ENCODE measurements at regions not wholly inside any gene's neighbourhood (a gene's known extent, or its start where the extent isn't known, plus 50 kb on each side); places are given as distances from the start of the nearest gene placed in this dataset.

DNA sequence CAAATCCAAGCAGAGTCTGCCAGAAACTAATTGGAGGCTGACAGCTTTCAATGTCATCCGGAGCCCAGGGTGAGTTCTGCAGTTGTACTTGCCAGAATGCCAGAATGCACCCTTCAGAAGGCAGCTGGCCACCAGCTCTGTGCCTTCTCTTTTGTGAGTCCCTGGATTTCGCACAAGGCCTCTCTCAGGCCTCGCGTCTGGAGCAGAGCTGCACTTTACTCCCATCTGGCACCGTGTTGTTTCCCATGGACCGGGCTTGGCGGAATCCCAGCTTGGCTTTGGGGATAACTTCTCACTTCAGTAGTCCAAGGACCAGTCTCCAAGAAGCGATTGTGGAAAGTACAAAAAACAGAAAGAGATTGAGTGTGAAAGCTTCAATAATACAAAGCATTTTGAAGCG lies 451.3 kb upstream of the KIRREL3 start:
- DNase-seq, result no peak

DNA sequence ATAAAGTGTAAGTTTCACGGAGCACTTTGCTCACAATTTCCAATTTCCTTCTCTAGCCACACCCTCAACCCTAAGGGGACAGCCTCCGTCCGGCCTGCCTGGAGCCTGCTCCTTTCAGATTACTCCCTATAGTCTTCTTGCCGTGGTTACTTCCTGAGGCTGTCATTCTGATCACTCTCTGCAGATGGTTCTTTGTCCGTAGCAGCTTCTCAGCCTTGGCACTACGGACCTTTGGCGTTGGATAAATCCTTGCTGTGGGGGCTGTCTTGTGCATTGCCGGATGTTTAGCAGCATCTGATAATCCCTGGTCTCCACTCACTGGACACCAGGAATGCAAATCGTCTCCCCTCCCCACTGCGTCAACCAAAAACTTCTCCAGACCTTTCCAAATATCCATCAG lies 447.5 kb upstream of the KIRREL3 start:
- no peak for DNase-seq

DNA sequence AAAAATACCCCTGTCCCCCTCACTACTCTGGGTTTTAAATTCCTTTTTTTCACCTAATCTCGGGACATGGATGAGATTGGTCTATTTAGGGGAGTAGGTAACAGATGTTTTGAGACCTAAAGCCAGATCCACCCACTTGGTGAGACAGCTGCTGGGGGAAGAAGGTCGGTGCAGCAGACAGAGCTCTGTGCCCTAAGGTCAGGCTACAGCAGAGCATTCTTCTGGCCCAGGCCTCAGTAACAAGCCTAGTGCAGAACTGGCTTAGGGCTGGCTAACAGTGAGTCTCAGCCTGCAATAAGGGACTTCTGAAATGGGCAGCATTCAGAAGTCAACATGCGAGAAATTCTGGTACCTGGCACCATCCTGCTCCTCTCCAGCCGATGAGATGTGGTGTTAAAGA lies 444.9 kb upstream of the KIRREL3 start:
- DNase-seq, result no peak

GRCh38 chr11:127443297-127443696 lies 442.7 kb upstream of the KIRREL3 start:
- no peak for DNase-seq

DNA sequence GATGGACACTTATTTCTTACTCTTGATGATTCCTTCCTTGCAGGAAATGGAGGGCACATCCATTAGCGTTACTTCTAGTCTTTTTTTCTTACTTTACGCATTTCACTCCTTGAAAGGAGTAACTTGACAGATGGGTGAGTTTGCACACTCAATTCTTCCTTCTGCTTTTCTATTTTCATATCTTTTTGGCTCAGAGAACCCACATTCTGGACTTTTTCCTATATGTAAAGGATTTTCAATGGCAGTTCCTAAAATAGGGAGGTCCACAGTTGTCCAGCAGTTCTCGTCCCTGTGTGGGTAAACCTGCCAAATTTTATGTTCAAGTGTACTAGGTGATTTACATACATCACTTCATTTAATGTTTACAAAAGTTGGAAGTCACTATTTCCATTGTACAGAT lies 440.0 kb upstream of the KIRREL3 start:
- no peak for DNase-seq

- no peak for DNase-seq
Measured at GRCh38 chr11:127425281-127425680, 424.7 kb upstream of the KIRREL3 start.

DNA sequence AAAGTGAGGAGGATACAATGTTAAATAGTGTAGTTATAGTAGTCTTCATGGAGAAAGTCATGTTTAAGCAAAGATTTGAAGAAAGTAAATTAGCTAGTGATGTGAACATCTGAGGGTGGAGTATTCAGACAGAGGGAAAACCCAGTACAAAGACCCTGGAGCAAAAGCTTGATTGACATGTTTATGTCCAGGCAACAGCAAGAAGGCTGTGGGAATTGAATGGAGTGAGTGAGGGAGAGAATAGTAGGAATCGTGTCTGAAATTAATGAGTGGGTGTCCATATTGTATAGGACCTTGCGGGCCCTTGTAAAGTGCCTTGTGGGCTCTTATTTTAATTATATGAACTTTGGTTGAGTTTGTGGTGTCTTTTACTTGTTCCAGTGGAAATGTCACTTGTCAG lies 424.1 kb upstream of the KIRREL3 start:
- DNase-seq, result no peak

- DNase-seq, result no peak
Measured at GRCh38 chr11:127420139-127420538, 419.6 kb upstream of the KIRREL3 start.

GRCh38 chr11:127412722-127413380 lies 412.3 kb upstream of the KIRREL3 start:
- DNase-seq, result no peak

GRCh38 chr11:127412234-127412633 lies 411.7 kb upstream of the KIRREL3 start:
- DNase-seq, result no peak

GRCh38 chr11:127411283-127411682 lies 410.7 kb upstream of the KIRREL3 start:
- no peak for DNase-seq

DNA sequence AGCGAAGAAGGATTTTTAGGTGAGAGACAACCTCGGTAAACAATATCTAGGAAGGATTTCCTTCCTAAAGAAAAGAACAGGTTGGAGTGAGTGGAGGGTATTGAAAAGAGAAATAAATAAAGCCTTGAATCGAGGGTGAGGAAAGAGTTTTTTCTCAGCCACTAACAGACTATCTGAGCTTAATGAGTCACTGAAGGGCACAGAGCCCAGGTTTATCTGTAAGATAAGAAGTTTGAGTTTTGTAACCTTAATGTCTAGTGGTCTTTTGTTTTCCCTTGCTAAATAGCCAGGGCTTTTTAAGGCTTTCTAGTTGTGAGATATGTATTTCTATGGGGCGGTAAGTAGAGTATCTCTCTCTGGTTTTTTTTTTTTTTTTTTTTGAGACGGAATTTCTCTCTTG lies 394.5 kb upstream of the KIRREL3 start:
- no peak for DNase-seq

DNA sequence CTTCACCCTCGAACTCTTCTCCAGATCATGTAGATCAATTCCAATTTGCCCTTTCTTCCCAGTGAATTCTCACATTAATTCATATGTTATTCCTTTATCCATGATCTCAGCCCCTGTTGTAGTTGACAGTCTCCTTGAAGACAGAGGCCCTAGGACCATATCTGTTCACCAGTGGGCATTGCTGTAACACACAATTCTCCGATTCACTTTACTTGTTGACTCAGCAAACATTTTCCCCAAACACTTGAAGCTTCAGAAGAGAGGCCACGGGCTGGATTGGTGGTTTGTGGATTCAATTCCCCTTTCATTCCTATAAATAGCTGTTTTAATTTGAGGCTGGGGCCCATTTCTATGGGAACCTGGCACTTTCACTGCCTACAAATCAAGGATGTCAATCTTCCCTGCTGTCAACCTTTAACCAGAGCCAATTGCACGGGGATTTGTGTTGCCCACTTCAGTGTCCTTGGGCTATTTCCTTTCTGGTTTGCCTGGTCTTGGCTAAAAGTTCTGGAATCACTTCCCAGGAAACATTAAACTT lies 393.0 kb upstream of the KIRREL3 start:
- no peak for DNase-seq

DNA sequence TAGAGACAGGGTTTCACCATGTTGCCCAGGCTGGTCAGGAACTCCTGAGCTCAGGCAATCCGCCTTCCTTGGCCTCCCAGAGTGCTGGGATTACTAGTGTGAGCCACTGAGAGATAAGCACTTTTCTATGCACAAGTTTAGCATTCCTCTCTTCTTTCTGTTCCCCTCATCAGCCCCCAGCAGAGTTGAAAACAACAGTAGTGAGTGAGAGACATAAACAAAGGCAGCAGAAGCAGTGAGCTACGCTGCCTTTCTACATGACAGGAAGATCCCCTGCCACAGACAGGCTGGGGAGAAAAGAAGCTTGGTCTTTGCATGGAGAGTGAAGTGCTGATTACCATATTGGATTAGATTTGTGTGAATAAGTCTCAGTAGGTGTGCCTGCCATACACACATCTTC lies 392.0 kb upstream of the KIRREL3 start:
- no peak for DNase-seq

DNA sequence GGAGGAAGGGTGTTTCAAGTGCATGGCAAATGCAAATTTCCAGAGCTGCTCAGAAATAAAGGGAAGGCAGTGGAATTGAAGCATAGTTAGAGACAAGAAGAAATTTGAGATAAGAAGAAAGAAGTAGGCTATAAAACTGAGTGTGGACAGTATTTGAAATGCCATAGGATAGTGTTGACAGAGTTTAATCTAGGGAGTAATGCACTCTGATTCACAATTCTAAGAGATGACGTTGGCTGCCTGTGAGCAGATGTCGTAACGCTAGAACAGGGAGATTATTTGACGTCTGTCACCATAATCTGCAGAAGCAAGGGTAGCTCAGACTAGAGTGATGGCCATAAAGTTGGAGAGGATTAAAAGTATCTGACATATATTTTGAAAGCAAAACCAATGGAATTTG lies 389.9 kb upstream of the KIRREL3 start:
- DNase-seq, result no peak

- no peak for DNase-seq
Measured at GRCh38 chr11:127385071-127385470, 384.5 kb upstream of the KIRREL3 start.

GRCh38 chr11:127383026-127383425 lies 382.5 kb upstream of the KIRREL3 start:
- no peak for DNase-seq

- no peak for DNase-seq
Measured at GRCh38 chr11:127381247-127381646, 380.7 kb upstream of the KIRREL3 start.

- no peak for DNase-seq
Measured at GRCh38 chr11:127379686-127380085, 379.1 kb upstream of the KIRREL3 start.

DNA sequence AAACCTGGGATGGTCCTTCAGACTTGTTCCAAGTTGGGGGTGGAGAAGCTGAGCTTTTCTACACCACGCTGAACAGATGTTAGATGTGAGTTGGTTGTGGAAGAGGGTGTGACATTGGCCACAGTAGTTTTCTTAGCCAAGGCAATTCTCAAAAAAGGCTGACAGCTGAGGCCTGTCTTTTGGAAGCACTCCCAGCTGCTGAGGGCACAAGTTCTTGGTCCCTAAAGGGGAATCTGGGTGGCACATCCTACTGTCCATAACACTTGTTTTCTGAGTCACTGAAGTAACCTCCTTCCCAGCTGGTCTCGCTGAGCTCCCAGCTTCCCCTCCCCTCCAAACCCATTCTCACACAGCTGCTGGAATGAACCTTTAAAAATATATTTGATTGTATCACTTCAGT lies 375.7 kb upstream of the KIRREL3 start:
- DNase-seq, result no peak

DNA sequence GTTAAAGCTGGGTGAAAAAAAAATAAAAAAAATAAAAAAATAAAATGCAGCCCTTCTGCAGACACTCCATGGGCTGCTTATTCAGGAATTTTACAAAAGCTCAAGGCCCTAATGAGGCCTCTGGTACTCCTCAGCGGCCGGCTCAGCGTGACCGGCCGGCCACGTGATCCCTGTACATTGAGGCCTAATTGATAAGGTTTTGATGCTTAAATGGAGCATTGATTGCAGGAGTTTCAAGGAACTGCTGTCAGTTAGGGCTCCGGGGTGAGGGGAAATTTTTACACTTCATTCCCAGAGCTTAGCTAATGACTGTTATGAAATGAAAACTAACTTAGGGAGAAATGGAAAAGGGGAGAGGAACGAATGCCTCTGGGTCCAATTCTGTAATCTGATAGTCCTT lies 368.8 kb upstream of the KIRREL3 start:
- no peak for DNase-seq

DNA sequence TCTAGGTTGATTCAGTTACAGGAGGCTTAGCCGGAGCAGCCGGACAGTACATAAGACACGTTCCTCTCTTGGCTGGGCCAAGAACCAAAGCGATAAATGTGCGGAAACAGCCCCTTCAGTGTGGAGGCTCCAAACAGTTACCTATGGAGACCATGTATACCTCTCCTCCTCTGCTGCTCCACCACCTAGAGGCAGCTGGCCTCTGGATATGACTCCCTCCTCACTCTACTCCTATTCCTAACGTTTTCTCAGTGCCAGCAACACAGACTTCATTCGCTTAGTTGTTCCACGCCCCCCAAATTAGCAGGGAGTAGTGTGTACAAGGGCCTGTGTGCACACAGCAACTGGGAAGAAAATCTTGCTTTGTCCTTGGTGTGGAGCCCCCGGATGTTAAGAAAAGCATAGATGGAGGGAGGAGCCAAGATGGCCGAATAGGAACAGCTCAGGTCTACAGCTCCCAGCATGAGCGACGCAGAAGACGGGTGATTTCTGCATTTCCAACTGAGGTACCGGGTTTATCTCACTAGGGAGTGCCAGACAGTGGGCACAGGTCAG lies 362.3 kb upstream of the KIRREL3 start:
- no peak for DNase-seq

DNA sequence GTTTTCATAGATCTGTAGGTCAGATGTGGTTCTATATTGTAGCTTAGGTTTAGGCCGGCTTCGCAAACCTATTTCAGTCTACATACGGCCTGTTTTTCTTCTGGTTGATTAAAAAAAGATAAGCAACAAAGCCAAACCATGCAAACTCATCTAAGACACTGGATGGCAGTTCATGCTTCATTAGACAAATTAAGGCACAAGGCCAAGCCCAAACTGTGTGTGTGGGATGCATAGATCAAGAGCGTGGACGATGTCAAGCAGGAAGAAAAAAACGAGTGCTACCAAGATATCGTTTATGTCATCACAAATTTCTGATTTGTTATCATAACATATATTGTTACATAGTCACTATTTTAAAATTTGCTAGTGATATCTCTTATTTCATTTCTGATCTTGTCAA lies 357.6 kb upstream of the KIRREL3 start:
- DNase-seq, result no peak

GRCh38 chr11:127350476-127350875 lies 349.9 kb upstream of the KIRREL3 start:
- DNase-seq, result no peak

Data from activated CD4-positive, alpha-beta T cell treated with anti-CD3 and anti-CD28 coated beads for 48 hours (primary cell).